Lower lobe of right lung (tissue), 2 donors: ENCODE measurements at regions not wholly inside any gene's neighbourhood (a gene's known extent, or its start where the extent isn't known, plus 50 kb on each side); places are given as distances from the start of the nearest gene placed in this dataset.
A peak's percentile ranks its signal among the peaks of the same experiment; 100 is the strongest.
"Not testable (repeated sequence)": the region's sequence is repeated elsewhere in the genome, so short reads cannot be mapped to it uniquely, and the experiment has no call there.

ENCODE experiments used
- ATAC-seq, 2 donors: fragments of 200-7000 bp; cut with Tn5 transposase; one replicate each; pipeline ENCODE4 v1.9.1; 2020 to 2022; ENCODE audit warnings: mild to moderate bottlenecking in 2 of 2, moderate library complexity in 2 of 2
- DNase-seq: peaks from one replicate; pipeline ENCODE4 v3.0.0-alpha.2; 2020
- H3K27ac ChIP-seq: fragments of 200-600 bp; one replicate; pipeline ENCODE4 v1.8.0; 2022
- H3K27me3 ChIP-seq: fragments of 200-600 bp; one replicate; pipeline ENCODE4 v1.8.0; 2022; ENCODE audit warnings: low read depth
- H3K36me3 ChIP-seq: fragments of 200-600 bp; one replicate; pipeline ENCODE4 v1.8.0; 2022; ENCODE audit warnings: mild to moderate bottlenecking
- H3K4me1 ChIP-seq: fragments of 200-600 bp; one replicate; pipeline ENCODE4 v1.8.0; 2022
- H3K4me3 ChIP-seq: fragments of 200-600 bp; one replicate; pipeline ENCODE4 v1.8.0; 2022; ENCODE audit warnings: mild to moderate bottlenecking
- H3K9me3 ChIP-seq: fragments of 200-600 bp; one replicate; pipeline ENCODE4 v1.8.0; 2022
- intact Hi-C: fragments of 100-400 bp; cut with DNase I; formaldehyde crosslinking; loops from one replicate; pipeline ENCODE4 v1.11.0; 2022
- TF ChIP-seq, protein P1 (sequence below): fragments of 200-600 bp; IDR thresholded peaks from one replicate; pipeline ENCODE4 v1.8.0; 2022; ENCODE audit warnings: antibody characterized with exemption, mild to moderate bottlenecking
- donor health status: DM: no; HTN: yes; CAD: no; lungs with severe emphysema.

DNA sequence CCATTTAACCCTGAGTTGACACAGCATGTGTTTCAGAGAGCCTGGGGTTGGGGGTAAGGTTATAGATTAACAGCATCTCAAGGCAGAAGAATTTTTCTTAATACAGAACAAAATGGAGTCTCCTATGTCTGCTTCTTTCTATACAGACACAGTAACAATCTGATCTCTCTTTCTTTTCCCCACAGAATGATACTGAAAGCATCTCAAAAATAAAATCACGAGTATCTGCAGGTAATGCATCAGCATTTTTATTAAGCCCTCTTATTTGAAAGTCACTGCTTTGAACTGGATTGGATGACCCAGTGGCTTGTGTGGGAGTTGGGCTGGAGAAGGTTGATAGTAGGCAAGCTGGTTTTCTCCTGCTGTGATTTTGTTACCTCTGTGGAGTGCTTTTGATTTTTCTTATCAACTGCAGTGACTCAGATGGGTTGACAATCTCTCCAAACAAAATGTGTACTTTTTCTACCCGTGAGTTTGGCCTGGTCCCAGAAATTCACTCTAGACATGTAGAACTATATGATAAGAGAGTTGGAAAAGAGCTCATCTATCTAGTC lies 253.5 kb upstream of the PRKCQ start:
- ATAC-seq (no peak), DNase-seq (no peak)
- TF ChIP-seq, protein P1, sequence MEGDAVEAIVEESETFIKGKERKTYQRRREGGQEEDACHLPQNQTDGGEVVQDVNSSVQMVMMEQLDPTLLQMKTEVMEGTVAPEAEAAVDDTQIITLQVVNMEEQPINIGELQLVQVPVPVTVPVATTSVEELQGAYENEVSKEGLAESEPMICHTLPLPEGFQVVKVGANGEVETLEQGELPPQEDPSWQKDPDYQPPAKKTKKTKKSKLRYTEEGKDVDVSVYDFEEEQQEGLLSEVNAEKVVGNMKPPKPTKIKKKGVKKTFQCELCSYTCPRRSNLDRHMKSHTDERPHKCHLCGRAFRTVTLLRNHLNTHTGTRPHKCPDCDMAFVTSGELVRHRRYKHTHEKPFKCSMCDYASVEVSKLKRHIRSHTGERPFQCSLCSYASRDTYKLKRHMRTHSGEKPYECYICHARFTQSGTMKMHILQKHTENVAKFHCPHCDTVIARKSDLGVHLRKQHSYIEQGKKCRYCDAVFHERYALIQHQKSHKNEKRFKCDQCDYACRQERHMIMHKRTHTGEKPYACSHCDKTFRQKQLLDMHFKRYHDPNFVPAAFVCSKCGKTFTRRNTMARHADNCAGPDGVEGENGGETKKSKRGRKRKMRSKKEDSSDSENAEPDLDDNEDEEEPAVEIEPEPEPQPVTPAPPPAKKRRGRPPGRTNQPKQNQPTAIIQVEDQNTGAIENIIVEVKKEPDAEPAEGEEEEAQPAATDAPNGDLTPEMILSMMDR = no peak
- Histone ChIP-seq H3K4me3 (no peak overlapping the region), H3K27ac (no peak overlapping the region), H3K4me1 (no peaks in the 10 kb centered on the region), H3K36me3 (no peaks in the 10 kb centered on the region), H3K27me3 (no peaks in the 10 kb centered on the region), H3K9me3 (no peaks in the 10 kb centered on the region)
- intact Hi-C loops = no loop called here

DNA sequence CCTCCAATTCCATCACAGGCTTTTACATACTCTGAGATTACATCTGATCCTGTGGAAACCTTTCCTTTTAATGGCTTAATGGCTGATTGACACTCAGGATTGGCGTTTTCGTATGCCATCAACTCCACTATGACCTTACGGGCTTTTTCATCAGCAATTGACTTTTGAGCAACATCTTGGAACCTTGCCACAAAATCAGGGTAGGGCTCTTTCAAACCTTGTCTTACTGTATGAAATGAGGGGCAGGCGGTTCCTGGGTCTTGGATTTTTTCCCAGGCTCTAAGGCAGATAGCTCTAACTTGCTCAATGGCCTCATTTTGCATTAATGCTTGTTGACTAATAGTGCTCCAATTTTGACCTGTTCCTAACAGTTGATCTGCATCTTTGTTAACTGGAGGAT lies 250.9 kb upstream of the PRKCQ start:
- H3K9me3 ChIP-seq, intact Hi-C loops, H3K27ac ChIP-seq, ATAC-seq, H3K4me3 ChIP-seq, H3K27me3 ChIP-seq, DNase-seq, H3K4me1 ChIP-seq, H3K36me3 ChIP-seq: not testable (repeated sequence)

GRCh38 chr10:6824793-6825192 lies 244.7 kb upstream of the PRKCQ start:
- ATAC-seq, H3K4me3 ChIP-seq, H3K36me3 ChIP-seq, H3K4me1 ChIP-seq, H3K27me3 ChIP-seq, H3K9me3 ChIP-seq, intact Hi-C loops, DNase-seq, H3K27ac ChIP-seq: not testable (repeated sequence)

- Histone ChIP-seq H3K4me3 (no peak overlapping the region), H3K27me3 (no peaks in the 10 kb centered on the region), H3K4me1 (no peaks in the 10 kb centered on the region), H3K9me3 (no peaks in the 10 kb centered on the region), H3K36me3 (no peaks in the 10 kb centered on the region), H3K27ac (no peak overlapping the region)
- DNase-seq (no peak), ATAC-seq (no peak)
- TF ChIP-seq, protein P1 = no peak
- intact Hi-C loops = no loop called here
Measured at GRCh38 chr10:6823770-6824169, 243.7 kb upstream of the PRKCQ start.

DNA sequence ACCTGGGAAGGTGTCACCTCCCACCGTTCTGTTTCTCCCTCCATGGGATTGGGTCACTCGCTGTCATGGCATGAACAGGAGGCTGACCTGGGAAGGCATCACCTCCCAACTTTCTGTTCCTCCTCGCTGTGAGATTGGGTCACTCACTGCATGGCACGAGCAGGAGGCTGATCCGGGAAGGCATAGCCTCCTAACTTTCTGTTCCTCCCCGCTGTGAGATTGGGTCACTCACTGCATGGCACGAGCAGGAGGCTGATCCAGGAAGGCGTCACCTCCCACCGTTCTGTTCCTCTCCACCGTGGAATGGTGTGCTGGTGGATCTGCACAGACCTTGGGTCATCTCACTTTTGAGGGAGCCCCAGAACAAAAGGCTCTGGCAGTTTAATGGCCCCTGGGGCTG lies 239.2 kb upstream of the PRKCQ start:
- H3K9me3 ChIP-seq = no peaks in the 10 kb centered on the region
- H3K4me1 ChIP-seq = no peaks in the 10 kb centered on the region
- no peak overlapping the region for H3K4me3 ChIP-seq
- ATAC-seq (peak; percentile 47 to 83), DNase-seq (peak; percentile 51)
- H3K36me3 ChIP-seq = no peaks in the 10 kb centered on the region
- H3K27ac ChIP-seq = no peak overlapping the region
- no peaks in the 10 kb centered on the region for H3K27me3 ChIP-seq
- TF ChIP-seq, protein P1 = no peak
- intact Hi-C loops = no loop called here

DNA sequence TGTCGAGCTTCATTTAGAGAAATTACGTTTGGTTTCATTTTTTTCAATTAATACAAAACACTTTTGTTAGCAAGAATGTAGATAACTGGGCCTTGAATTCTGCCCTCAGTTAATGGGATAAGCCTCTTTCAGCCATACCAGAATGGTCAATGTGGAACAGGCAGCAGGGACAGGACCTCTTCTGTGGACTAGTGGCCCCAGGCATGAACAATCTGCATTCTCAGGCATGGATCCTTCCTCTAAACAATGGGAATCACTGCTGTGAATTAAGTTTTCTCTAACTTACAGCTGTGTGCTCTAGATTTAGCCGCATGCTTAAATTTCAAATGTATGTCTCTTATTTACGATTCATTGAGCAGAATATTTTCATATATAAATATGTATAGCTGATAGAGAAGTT lies 237.7 kb upstream of the PRKCQ start:
- Histone ChIP-seq H3K27ac (no peak overlapping the region), H3K27me3 (no peaks in the 10 kb centered on the region), H3K36me3 (no peaks in the 10 kb centered on the region), H3K4me3 (no peak overlapping the region), H3K9me3 (no peaks in the 10 kb centered on the region), H3K4me1 (no peaks in the 10 kb centered on the region)
- intact Hi-C loops = no loop called here
- DNase-seq = no peak
- TF ChIP-seq, protein P1 = no peak
- ATAC-seq = no peak

- Histone ChIP-seq H3K4me1 (no peaks in the 10 kb centered on the region), H3K36me3 (no peaks in the 10 kb centered on the region), H3K27me3 (no peaks in the 10 kb centered on the region), H3K9me3 (no peaks in the 10 kb centered on the region), H3K4me3 (no peak overlapping the region), H3K27ac (no peak overlapping the region)
- TF ChIP-seq, protein P1 = no peak
- ATAC-seq (no peak), DNase-seq (no peak)
- intact Hi-C loops = no loop called here
Measured at GRCh38 chr10:6815346-6815745, 235.3 kb upstream of the PRKCQ start.
